Upper lobe of left lung (tissue), 6 donors: ENCODE measurements at regions not wholly inside any gene's neighbourhood (a gene's known extent, or its start where the extent isn't known, plus 50 kb on each side); places are given as distances from the start of the nearest gene placed in this dataset.

Experiments used
- ATAC-seq, 2 donors: fragments of 200-7000 bp; cut with Tn5 transposase; one replicate each; pipeline ENCODE4 v1.9.1; 2022; ENCODE audit warnings: mild to moderate bottlenecking in 2 of 2, moderate library complexity in 2 of 2; ENCODE audit not compliant: low FRiP score in 2 of 2
- DNase-seq, 2 donors: peaks; one replicate each; pipeline ENCODE4 v3.0.0-alpha.2; 2019 to 2020
- H3K27ac ChIP-seq, 4 donors: fragments of 200-600 bp; sonication (generic); one replicate each; pipeline ENCODE4 v1.5.1; 2016 to 2019
- H3K27me3 ChIP-seq, 4 donors: fragments of 200-600 bp; sonication (generic); one replicate each; pipeline ENCODE4 v1.5.1; 2017 to 2019
- H3K36me3 ChIP-seq, 4 donors: fragments of 200-600 bp; sonication (generic); one replicate each; pipeline ENCODE4 v1.5.1; 2016 to 2019
- H3K4me1 ChIP-seq, 4 donors: fragments of 200-600 bp; sonication (generic); one replicate each; pipeline ENCODE4 v1.5.1; 2018 to 2019
- H3K4me3 ChIP-seq, 4 donors: fragments of 200-600 bp; sonication (generic); one replicate each; pipeline ENCODE4 v1.5.1; 2017 to 2019; ENCODE audit warnings: mild to moderate bottlenecking in 2 of 4, moderate library complexity in 1 of 4
- H3K9me3 ChIP-seq, 4 donors: fragments of 200-600 bp; sonication (generic); one replicate each; pipeline ENCODE4 v1.5.1; 2018 to 2019
- CTCF ChIP-seq, 6 experiments: fragments of 450-650 bp in 4 of 6; fragments of 200-600 bp in 2 of 6; sonication (generic) in 2 of 6; IDR thresholded peaks; one replicate each; pipeline ENCODE4 v1.5.1; 2016 to 2019; ENCODE audit warnings: antibody characterized with exemption in 6 of 6
- EP300 ChIP-seq, 4 donors: sonication (generic); formaldehyde crosslinking; IDR thresholded peaks; one replicate each; pipeline ENCODE4 v1.5.1; 2017; ENCODE audit warnings: antibody characterized with exemption in 4 of 4, control low read depth in 2 of 4
- POLR2A ChIP-seq, 4 donors: fragments of 450-650 bp; IDR thresholded peaks; one replicate each; pipeline ENCODE4 v1.5.1; 2016 to 2017; ENCODE audit warnings: antibody characterized with exemption in 4 of 4, mild to moderate bottlenecking in 2 of 4
- POLR2AphosphoS5 ChIP-seq, 2 donors: sonication (generic); formaldehyde crosslinking; IDR thresholded peaks; one replicate each; pipeline ENCODE4 v1.5.1; 2017; ENCODE audit warnings: antibody characterized with exemption in 2 of 2
- WGBS, 2 donors: methylation state at CpG; one replicate each; pipeline ENCODE4 v1.1.5; 2017 to 2018; 5-methylcytosine and 5-hydroxymethylcytosine counted together
- donor health status: DM: no; HTN: no; CAD: no; lungs with moderate emphysema.
- donor health status: DM: no; HTN: yes; CAD: no; lungs with severe emphysema.

GRCh38 chr2:94939349-94939748 lies 68.1 kb downstream of the TEKT4 start:
- no peaks in the 10 kb centered on the region for H3K27me3 ChIP-seq
- H3K4me1 ChIP-seq = no peaks in the 10 kb centered on the region
- TF ChIP-seq POLR2A (IDR thresholded peaks at IDR 0.05) (no peak), EP300 (IDR thresholded peaks at IDR 0.05) (no peak), POLR2AphosphoS5 (IDR thresholded peaks at IDR 0.05) (no peak), CTCF (IDR thresholded peaks at IDR 0.05) (no peak)
- no peaks in the 10 kb centered on the region for H3K36me3 ChIP-seq
- no peak overlapping the region for H3K27ac ChIP-seq
- no peak overlapping the region for H3K4me3 ChIP-seq
- ATAC-seq (no peak), DNase-seq (no peak)
- H3K9me3 ChIP-seq = no peaks in the 10 kb centered on the region
- WGBS, 2 donors = 67 to 74% methylated on average over 5 of the region's 5 CpGs

- peak in 1 of 2 donors; percentile 30 for ATAC-seq
- no peaks in the 10 kb centered on the region for H3K9me3 ChIP-seq
- no peaks in the 10 kb centered on the region for H3K36me3 ChIP-seq
- no peak overlapping the region for H3K27ac ChIP-seq
- no peaks in the 10 kb centered on the region for H3K4me1 ChIP-seq
- peak in 1 of 2 donors; percentile 49 for DNase-seq
- H3K4me3 ChIP-seq = no peak overlapping the region
- no peaks in the 10 kb centered on the region for H3K27me3 ChIP-seq
- 93% methylated on average over 34 of the region's 34 CpGs for WGBS, 2 donors
- TF ChIP-seq EP300 (IDR thresholded peaks at IDR 0.05) = no peak
- no peak for TF ChIP-seq POLR2A (IDR thresholded peaks at IDR 0.05)
Measured at GRCh38 chr2:94947097-94948016, 76.1 kb downstream of the TEKT4 start.

GRCh38 chr2:94955702-94956101 lies 69.8 kb upstream of the MAL start:
- Histone ChIP-seq H3K27me3 (no peaks in the 10 kb centered on the region), H3K9me3 (no peaks in the 10 kb centered on the region), H3K27ac (no peak overlapping the region), H3K4me1 (no peaks in the 10 kb centered on the region), H3K4me3 (no peak overlapping the region), H3K36me3 (no peaks in the 10 kb centered on the region)
- no peak for TF ChIP-seq EP300 (IDR thresholded peaks at IDR 0.05)
- TF ChIP-seq CTCF (IDR thresholded peaks at IDR 0.05) = no peak
- no peak for TF ChIP-seq POLR2A (IDR thresholded peaks at IDR 0.05)
- no peak for TF ChIP-seq POLR2AphosphoS5 (IDR thresholded peaks at IDR 0.05)
- ATAC-seq (no peak), DNase-seq (no peak)
- 77% methylated on average over 4 of the region's 4 CpGs for WGBS, 2 donors

DNA sequence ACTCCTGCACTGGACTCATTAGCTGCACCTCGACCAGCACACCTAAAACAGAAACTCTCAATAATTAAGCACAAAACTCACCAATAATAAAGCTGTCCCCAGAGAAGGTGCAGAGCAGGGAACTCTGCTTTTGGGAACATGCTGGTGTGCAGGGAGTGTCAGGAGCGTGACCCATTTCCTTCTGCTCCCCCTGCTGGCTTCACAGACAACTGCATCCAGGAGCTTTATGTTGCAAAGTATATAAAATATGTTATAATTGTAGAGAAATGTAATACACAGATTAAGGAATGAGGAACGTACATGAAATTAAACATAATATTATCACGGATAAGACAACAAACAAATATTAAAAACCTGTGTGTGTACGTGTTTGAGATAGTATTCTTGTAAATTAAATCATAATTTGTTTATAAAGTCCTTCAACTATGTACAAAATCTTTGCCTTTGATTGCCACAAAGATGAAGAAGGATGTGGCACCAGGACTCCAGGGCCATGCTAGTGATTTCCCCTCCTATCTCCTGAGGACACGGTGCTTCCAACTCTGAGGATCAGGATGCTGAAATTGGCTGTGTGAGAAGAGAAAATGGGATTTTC lies 68.6 kb upstream of the MAL start:
- DNase-seq (no peak), ATAC-seq (peak in 1 of 2 donors; percentile 64)
- H3K4me1 ChIP-seq = no peaks in the 10 kb centered on the region
- no peaks in the 10 kb centered on the region for H3K9me3 ChIP-seq
- WGBS, 2 donors = 10 to 16% methylated on average over 6 of the region's 6 CpGs
- H3K27ac ChIP-seq = no peak overlapping the region
- H3K4me3 ChIP-seq = no peak overlapping the region
- TF ChIP-seq POLR2AphosphoS5 (IDR thresholded peaks at IDR 0.05) (no peak), EP300 (IDR thresholded peaks at IDR 0.05) (no peak), POLR2A (IDR thresholded peaks at IDR 0.05) (no peak), CTCF (IDR thresholded peaks at IDR 0.05) (peak in 5 of 6 experiments; percentile 44 to 67 (median 52))
- H3K27me3 ChIP-seq = no peaks in the 10 kb centered on the region
- no peaks in the 10 kb centered on the region for H3K36me3 ChIP-seq

GRCh38 chr2:94958245-94958644 lies 67.3 kb upstream of the MAL start:
- Histone ChIP-seq H3K36me3 (no peaks in the 10 kb centered on the region), H3K4me1 (no peaks in the 10 kb centered on the region), H3K27me3 (no peaks in the 10 kb centered on the region), H3K9me3 (no peaks in the 10 kb centered on the region), H3K4me3 (no peak overlapping the region), H3K27ac (no peak overlapping the region)
- WGBS, 2 donors = 86 to 89% methylated on average over 3 of the region's 3 CpGs
- no peak for TF ChIP-seq EP300 (IDR thresholded peaks at IDR 0.05)
- TF ChIP-seq POLR2A (IDR thresholded peaks at IDR 0.05) = no peak
- no peak for TF ChIP-seq CTCF (IDR thresholded peaks at IDR 0.05)
- TF ChIP-seq POLR2AphosphoS5 (IDR thresholded peaks at IDR 0.05) = no peak
- DNase-seq (no peak), ATAC-seq (no peak)
